Activated naive CD8-positive, alpha-beta T cell treated with anti-CD3 and anti-CD28 coated beads, Interleukin-2, amount 50 U/mL, for 16 hours (primary cell): ENCODE measurements at regions not wholly inside any gene's neighbourhood (a gene's known extent, or its start where the extent isn't known, plus 50 kb on each side); places are given as distances from the start of the nearest gene placed in this dataset.

Experiments
- DNase-seq: peaks from one replicate; pipeline ENCODE4 v3.0.0-alpha.2; 2020; ENCODE audit warnings: low read depth, low spot score

DNA sequence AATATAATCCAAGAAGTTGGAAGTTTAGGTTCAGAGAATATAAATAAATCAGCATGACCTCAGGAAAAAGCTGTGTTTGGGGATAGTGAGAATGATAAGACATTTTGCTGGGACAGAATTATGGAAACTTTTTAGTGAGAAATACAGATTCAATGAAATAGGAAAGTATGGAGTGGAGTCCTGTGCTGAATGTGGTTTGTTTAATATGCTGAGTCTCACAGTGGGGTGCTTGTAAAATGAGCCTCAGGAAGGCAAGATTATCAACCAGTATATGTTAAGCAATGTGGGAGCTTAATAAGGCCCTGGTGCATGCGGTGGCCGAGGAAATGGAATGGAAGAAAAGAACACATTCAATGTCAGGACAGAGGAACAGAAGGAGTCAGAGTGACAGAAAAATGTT is 1554.7 kb upstream of the TENM3 start:
- DNase-seq = no peak

DNA sequence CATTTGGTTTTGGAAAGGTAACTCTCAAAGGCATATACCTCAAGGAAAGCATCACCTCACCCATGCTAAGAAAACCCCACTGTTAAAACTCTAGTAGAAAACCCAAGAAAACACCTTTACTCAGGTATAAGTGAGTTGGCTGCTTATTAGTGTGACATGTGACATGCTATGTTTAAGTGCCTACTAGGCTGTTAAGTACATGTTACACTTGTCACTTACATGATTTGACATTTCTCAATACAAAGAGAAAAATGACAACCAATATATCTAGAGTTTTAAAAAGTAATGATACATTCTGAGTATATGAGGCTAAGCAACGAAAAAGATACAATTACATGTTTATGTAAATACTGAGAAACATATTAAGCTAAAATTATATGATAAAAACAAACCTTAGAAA is 1548.3 kb upstream of the TENM3 start:
- no peak for DNase-seq

DNA sequence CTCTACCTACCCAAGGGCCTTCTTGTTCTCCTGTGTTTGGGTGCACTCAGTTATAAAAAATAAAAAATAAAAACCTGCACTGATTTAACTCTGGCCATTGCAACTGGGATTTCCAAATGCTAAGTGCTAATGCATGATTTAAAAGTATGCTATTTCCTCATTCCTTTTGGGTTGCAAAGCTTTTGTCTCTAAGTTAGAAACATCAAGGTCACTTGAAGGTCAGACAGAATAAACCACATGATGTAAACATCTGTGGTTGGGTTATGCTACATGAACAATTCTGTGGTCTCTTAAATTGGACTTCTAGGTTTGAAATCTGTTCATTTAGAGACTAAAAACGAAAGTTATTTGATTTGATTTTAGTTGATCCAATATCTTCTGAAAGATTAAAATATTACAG is 1547.4 kb upstream of the TENM3 start:
- no peak for DNase-seq

DNA sequence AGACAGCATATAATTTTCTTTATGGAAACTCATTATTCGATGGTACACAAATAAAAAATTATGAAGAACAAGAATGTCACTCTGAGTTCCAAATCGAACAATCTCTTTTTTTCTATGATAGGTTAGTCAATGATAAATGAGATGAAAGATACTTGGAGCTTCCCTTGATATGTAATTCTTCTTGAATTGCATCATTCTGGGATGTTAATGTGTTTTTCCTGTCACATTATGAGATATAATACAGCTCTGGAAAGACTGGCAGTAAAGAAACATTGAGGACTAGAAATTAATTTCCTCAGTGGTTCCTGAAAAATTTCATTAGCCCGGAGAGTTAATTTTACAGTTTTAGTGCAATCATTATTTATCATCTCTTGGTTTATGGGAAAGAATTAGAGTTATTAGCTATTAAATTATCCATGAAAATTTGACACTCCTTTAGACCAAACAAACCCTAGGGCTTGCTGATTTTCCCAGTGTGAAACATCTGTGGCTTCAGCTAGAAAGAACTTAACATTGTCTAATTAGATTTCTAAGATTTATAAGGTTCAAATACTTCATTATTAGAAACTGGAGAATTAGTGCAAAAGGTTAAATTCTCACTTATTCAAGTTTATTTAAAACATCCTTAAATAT is 1546.6 kb upstream of the TENM3 start:
- DNase-seq = no peak

DNA sequence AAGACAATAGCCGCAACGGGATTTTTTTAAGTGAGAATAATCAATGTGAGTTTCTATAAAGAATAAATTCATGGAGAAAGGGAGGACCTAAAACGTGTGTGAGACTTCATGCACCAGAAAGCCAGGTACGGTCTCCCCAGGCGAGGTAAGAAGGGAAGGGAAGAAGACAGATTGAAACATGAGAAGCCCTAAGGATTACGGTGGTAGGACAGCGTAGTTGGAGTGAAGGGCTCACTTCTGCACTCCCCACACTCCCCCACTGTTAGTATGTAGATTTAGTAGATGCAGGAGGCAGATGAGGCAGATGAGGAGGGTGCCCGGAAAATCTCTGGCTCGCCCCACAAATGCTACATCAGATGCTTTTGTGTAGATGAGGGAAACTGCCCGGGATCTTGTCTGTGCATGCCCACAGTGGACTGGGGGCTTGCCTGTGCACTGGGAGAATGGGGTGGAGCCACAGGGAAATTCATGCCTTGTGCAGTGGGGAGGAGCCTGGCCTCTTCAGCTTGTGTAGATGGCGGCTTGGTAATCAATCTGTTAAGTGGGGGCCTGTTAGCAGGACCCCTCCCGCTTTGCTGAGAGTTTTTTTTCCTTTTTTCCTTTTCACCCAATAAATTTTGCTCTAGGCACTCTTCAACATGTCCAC is 1544.5 kb upstream of the TENM3 start:
- DNase-seq = no peak

DNA sequence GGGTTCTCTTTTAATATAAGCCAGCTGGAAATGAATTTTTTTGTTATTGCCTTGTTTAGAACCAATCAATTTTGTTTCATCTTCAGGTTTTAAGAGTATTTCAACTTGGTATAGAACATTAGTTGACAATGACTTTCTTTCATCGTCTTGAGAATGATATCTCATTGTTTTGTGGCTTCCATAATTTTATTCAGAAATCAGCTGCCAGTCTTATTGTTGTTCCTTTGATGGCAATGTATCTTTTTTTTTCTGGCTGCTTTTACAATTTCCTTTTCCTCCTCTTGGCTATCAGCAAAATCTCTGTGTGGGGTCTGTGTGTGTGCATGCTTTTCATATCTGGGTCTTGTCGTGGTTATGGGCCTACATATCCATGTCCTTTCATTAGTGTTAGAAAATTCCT is 1536.4 kb upstream of the TENM3 start:
- DNase-seq = no peak

DNA sequence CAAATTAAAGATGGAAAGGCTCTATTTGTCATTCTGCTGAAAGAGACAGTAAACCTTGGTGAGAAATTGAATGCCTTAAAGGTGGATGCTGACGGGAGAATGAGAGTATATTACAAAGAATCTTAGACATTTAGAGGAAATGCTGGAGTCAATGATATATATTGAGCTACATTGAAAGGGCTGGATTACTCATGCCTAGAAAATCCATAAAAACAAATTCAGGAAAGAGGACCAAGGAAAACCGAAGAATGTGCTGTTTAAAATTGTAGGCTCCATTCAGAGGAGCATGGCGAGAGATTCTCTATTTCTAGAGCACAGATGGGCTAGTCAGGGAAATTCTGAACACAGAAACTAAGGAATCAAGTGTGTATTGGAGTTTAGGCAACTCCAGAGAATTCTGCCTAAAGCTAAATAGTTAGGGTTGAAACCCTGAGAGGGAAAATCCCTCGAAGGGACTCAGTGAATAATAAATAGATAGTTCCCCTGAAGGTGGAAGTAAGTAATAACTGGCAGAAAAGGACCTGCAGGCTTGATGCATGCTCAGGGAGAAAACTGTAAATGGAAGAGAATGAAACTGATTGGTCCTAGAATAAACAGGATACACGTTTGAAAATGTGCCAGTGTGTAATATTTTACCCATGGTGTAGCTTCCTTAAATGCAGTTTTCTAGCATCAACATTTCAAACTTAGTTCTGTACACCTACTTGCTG is 1532.4 kb upstream of the TENM3 start:
- no peak for DNase-seq

DNA sequence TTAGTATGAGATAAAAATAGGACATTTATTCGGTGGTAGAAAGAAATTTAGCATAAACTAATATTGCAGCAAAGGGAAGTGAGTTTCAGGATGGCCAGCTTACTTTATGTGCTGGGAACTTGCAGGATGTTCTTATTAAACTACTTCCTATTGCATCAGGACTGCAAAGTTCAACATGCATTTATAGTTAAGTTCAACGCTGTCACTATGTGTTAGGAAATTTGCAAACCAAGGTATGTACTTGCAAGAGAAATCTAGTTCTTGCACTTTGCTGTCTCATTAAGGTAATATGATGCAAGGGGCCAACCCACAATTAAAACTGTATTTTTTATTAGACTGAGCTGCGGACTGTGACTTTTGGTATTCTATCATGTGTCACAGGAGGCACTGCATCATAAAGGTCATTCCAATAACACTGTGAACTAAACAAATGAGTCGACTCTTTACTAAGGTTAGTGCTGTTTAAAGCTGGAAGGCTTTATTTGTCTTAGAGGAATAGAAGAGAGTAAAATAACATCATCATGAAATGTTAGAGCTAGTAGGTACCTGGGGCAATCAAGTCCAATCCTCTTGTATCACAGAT is 1525.7 kb upstream of the TENM3 start:
- DNase-seq = no peak

DNA sequence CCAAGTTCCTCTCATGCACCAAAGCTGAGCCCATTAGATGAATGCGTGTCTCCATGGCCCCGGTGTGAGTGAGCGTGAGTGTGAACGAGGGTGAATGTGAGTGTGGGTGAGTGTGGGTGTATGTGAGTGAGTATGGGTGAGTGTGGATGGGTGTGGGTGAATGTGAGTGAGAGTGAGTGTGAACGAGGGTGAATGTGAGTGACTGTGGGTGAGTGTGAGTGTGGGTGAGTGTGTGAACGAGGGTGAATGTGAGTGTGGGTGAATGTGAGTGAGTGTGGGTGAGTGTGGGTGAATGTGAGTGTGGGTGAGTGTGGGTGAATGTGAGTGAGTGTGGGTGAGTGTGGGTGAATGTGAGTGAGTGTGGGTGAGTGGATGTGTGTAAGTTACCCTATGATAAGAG is 1521.8 kb upstream of the TENM3 start:
- DNase-seq = no peak

DNA sequence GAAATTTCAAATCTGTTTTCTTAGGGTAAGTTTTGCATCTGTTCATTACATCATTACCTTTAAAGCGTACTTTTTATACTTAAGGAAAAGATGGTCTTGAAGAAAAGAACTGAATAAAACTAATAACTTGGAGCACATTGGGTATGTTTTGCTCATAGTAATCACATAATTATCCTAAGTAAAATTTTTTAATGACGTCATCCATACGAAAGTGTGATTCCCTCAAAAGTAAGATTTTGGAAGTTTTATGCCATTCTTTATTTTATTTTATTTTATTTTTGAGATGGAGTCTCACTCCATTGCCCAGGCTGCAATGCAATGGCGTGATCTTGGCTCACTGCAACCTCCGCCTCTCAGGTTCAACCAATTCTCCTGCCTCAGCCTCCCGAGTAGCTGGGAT is 1516.6 kb upstream of the TENM3 start:
- DNase-seq = no peak

DNA sequence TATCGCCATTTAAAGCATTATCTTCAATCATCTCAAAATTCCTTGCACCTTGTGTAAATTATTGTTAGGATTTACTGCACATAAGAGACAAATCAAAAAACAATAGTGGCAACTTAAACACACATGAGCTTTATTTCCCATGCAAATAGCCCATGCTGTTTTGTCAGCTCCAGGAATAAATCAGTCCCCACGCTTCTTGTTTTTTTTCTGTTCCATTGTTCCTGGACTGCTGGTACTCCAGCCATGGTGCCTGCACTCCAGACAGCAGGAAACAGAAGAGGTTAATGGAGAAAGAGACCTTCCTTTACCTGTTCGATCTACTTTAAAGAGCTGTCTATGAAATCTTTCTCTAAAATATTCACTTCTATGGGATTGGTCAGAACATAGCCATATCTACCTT is 1515.7 kb upstream of the TENM3 start:
- DNase-seq = no peak

DNA sequence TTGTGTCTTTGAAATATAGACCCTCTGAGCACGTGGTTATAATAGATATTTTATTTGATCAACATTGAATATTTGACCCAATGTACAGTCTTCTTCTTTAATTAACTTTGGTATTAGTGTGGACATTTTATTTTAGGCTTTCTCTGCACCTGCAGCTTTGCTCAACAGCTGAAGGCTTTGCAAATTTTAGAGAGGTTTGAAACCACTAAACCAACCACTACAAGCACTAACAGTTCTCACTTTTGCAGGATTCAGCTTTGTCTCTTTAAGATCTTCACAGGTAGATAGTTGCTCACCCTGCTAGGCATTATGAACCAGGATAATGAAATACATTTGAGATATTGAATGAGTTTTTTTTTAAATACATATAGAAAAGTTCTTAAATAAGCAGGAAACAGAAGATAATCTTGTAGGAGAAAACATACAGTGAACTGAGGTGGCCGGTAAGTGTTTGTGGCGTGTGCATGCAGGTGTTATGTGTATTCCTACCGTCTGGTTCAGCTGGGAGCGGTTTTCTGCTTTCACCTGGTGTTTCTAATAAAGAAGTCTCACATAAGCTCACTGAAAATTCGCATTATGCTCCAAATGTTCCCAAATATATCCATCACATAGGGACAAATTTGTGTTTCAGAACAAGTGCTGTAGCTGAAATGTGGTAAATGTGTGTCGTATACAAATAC is 1508.3 kb upstream of the TENM3 start:
- DNase-seq = no peak

DNA sequence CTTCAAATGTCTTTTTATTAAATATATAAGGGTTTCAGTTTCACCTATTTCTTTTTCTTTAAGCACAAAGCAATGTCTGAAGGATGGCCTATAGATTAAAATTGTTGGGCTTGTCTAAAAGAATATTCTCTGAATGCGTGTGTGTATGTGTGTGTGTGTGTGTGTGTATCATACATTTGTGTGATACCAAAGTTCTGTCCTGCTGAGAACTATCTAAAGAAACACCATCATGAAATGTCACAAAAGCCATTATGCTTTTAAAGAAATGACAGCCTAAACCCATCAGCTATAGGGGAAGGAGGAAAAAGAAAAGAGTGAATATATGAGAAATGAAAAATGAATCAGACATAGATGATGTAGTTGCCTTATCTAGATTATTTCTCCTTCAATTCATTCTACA is 1501.5 kb upstream of the TENM3 start:
- DNase-seq = no peak

DNA sequence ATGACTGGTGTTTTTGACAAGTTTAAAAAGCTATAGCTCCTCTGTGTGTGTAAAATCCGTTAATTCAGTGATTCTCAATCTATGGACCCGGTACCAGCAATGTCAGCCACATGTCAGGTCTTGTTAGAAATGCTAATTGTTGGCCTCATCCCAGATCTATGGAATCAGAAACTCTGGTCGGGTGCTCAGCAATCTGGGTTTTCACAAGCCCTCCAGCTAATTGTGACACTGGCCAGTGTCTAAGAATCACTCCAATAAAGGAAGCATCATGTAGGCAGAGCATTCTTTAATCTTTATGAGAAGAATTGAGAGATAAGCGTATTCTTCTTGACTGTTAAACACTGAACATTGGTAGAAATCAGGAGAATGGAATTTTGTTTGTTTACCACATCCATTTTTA is 1498.2 kb upstream of the TENM3 start:
- DNase-seq = no peak

DNA sequence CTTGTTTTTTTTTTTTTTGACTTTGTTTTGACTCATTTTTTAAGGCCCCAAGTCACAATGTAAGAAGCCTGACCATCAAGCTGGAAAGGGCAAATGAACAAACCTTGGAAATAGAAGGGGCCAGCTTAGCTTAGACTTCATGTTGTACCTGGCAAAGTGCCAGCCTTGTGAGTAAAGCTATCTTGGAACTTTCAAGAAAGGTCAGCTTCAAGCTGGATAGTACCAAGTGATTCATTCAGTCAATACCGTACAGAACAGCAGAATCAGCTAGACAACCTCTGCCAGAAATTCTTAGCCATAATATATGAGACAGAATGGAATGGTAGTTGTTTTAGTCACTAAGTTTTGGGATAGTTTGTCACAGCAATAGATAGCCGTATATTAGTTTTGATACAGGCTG is 1492.2 kb upstream of the TENM3 start:
- no peak for DNase-seq

DNA sequence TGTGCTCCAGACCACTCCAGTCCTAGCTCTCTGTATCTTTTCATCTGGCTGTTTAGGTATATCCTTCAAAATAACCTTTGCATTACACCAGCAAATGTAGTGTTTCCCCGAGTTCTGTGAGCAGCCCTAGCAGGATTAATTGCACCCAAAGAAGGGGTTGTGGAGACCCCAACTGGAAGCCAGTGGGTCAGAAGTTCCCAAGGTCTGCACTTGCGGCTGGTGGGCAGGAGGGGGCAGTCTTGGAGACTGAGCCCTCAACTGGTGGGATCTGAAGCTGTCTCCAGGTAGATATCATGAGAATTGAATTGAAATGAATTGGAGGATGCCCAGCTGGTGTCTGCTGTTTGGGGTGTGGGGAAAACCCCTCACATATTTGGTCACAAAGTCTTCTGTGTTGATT is 1485.3 kb upstream of the TENM3 start:
- DNase-seq = no peak

DNA sequence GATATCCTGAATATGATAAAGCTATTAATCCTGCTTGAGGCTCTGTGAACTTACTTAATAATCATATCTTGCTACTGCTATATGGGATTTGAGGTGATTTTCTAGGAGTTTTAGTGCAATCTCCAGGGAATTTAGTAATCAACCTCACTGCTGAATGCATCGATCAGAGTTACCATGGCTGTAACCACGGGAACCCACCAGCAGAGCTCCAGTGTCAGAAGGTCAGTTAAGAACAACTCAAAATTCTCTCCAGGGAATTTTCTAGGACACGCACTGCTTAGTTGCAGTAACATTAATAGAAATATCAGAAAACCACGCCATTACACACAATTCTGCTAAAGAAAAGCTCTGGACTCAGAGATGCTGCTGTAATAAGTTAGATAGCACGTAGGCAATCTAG is 1477.2 kb upstream of the TENM3 start:
- DNase-seq = no peak

DNA sequence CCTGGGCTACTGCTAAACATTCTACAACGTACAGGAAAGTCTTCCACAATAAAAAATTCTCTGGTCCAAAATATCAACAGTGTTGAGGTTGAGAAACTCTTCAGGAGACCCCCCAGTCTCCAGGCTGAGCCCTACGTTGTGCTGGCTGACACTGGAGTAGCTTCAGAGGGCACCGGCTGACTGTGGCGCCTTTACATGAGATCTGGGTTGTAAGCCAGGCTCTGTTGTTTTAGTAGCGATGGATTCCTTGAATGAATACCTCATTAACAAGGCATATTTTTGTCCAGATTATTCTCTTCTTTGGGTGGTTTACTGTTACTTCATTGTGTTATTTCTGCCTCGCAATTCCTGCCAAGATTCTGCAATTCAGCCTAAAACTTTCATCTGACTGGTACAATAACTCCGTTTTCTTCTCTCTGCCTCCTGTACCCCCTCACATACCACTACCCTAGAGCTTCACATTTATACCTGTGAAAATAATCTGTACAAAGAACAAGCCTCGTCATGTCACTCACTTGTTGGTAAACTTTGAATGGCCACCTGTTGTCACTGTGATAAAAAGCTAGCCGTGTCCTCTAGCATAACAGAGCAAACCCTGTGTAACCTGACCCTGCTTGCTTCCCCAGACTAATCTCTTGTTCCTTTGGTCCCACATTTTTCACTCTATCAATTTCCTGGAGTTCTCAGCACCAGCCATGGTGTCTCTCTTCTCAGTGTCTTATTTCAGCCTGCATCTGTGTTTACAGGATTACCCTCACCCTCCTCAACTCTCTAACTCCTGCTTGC is 1476.1 kb upstream of the TENM3 start:
- DNase-seq = no peak

DNA sequence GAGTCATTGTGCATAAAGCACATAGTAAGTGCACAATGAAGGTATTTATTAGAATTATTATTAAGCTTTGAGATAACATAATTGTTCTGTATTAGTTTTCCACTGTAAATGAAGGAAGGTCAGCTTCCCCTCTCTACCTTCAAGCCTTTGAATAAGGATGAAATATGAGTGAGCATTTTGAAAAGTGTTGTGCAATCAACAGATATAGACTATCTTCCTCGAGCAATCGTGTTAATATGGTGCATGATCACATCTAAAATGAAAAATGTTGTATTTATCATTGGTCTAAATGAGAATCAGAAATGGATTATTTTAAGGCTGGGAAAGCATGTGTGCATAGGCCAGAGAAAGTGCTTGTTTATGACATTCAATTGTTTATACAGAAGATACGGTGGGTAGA is 1474.6 kb upstream of the TENM3 start:
- DNase-seq = no peak

DNA sequence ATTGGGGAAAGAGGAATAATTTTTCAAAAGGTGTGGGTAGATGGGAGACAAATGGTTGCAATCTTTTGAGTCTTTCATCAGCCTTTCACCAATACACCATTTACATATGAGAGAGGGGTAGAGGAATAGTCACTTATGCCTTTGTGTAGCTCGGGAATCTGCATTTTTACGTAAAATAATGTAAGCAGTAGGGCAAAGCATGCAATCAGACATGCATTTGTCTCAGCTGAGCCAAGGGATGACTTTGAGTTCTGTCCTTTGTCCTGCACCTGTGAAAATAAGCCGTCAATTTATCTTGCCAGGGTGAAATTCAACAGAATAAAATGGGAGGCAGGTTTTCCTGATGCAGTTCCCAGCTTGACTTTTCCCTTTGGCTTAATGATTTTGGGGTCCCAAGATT is 1473.4 kb upstream of the TENM3 start:
- DNase-seq = no peak

DNA sequence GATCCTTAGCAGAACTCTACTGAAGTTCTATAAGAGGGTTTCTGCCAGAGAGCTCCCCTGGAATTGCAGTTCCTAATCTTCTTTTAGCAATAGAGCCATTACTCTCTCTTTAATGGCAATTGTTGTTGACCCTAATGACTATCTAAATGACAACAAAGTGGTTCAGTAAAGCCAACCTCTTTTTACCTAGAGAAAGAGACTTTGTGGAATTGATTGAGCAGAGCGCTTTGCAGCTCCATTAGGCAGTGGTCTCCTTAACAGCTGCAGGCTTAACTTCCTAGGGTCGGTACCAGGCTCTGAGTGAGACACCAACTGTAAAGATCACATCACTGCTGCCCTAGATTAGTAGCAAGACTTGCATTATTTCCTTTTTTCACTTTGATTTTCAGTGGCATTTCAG is 1472.9 kb upstream of the TENM3 start:
- DNase-seq = no peak

DNA sequence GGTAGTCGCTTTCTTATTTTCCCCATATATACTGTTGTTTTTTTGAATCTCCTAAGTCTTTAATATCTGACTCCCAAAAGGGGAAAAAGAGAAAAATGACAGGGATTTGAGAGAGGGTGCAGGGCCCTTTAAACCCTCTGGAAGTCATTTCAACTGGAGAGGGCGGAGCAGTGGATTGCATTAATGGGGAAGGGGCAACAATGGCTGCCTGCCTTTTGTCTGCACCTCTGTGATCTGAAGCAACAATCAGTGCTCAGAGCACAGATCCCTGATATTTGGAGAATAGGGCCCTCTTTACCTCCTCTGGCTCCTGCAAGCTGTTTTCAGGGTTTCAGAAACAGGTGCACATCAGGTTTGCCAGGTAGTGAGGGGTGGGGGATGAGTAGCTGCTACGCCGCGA is 1458.3 kb upstream of the TENM3 start:
- DNase-seq = no peak
